ENCODE measurements at regions not wholly inside any gene's neighbourhood (a gene's known extent, or its start where the extent isn't known, plus 50 kb on each side); places are given as distances from the start of the nearest gene placed in this dataset.

DNA sequence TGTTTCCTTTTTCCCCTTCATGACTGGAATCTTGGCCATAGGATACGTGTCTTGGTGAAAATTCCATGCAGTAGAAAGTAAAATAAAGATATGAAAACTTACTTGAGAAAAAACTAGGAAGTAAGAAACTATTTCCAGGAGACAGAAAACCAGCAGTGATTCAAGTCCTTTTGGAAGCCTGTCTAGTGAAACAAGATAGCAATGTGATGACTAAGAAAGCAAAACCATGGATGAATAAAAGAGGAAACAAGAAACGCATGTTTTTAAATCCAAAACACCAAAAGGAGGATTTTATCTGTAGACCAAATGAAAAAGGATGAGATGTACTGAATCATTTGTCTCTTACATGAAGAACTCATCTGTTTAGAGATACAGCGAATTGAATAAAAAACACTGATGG lies 1430.0 kb downstream of the ARAP2 start:
- ATAC-seq (ENCODE audit: poor library complexity) = no peak
- intact Hi-C loops (cut with DNase I, micrococcal nuclease) = no loop called here
- Histone ChIP-seq H3K4me3 (ENCODE audit: low read length) (no peak overlapping the region), H3K9me3 (ENCODE audit: control insufficient read depth in 1 of 2, insufficient read depth in 1 of 2, low read length in 2 of 2) (peaks cover 0 to 12% of the 10 kb centered on the region in 2 experiments), H3K27me3 (ENCODE audit: control insufficient read depth in 1 of 2, insufficient read depth in 2 of 2, low read length in 2 of 2) (no peaks in the 10 kb centered on the region), H3K4me1 (ENCODE audit: insufficient read depth, low read length) (no peaks in the 10 kb centered on the region), H3K36me3 (ENCODE audit: insufficient read depth, low read length) (no peaks in the 10 kb centered on the region), H3K27ac (ENCODE audit: low read depth in 1 of 2, low read length in 2 of 2) (no peak overlapping the region)
- ChIA-PET POLR2A (no interaction called here), CTCF (no interaction called here)
- TF ChIP-seq, protein P1, sequence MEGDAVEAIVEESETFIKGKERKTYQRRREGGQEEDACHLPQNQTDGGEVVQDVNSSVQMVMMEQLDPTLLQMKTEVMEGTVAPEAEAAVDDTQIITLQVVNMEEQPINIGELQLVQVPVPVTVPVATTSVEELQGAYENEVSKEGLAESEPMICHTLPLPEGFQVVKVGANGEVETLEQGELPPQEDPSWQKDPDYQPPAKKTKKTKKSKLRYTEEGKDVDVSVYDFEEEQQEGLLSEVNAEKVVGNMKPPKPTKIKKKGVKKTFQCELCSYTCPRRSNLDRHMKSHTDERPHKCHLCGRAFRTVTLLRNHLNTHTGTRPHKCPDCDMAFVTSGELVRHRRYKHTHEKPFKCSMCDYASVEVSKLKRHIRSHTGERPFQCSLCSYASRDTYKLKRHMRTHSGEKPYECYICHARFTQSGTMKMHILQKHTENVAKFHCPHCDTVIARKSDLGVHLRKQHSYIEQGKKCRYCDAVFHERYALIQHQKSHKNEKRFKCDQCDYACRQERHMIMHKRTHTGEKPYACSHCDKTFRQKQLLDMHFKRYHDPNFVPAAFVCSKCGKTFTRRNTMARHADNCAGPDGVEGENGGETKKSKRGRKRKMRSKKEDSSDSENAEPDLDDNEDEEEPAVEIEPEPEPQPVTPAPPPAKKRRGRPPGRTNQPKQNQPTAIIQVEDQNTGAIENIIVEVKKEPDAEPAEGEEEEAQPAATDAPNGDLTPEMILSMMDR (IDR thresholded peaks at IDR 0.05) = no peak
- no peak for DNase-seq
- peaks cover 14% of the 10 kb centered on the region for H3K9me3 Mint-ChIP-seq
- no peak overlapping the region for H3K4me3 Mint-ChIP-seq
- no peaks in the 10 kb centered on the region for H3K27me3 Mint-ChIP-seq
- H3K27ac Mint-ChIP-seq = no peak overlapping the region
- no peaks in the 10 kb centered on the region for H3K4me1 Mint-ChIP-seq (ENCODE audit: low read depth)
- no peaks in the 10 kb centered on the region for H3K36me3 Mint-ChIP-seq (ENCODE audit: low read depth)

DNA sequence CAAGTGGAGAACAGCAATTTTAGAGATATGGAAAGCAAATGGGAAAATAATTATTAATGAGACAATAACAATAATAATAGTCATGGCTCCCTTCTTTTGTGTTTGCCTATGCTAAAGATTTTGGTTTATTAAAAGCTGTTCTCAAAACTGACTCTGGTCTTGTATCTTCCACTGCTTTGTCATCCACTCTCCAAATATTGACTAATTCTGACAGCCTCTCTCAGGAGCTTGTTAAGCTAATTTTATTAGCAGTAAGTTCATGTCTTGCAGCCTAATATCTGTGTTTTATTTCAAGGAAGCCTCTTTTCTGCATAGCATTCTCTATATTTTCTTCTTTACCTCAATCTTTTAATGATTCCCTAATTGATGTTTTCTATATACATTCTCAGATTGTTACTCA lies 1419.8 kb downstream of the ARAP2 start:
- Histone ChIP-seq H3K27me3 (ENCODE audit: control insufficient read depth in 1 of 2, insufficient read depth in 2 of 2, low read length in 2 of 2) (no peaks in the 10 kb centered on the region), H3K4me1 (ENCODE audit: insufficient read depth, low read length) (no peaks in the 10 kb centered on the region), H3K36me3 (ENCODE audit: insufficient read depth, low read length) (no peaks in the 10 kb centered on the region), H3K4me3 (ENCODE audit: low read length) (no peak overlapping the region), H3K27ac (ENCODE audit: low read depth in 1 of 2, low read length in 2 of 2) (no peak overlapping the region), H3K9me3 (ENCODE audit: control insufficient read depth in 1 of 2, insufficient read depth in 1 of 2, low read length in 2 of 2) (peaks cover 0 to 13% of the 10 kb centered on the region in 2 experiments)
- TF ChIP-seq, protein P1 (IDR thresholded peaks at IDR 0.05) = no peak
- H3K27me3 Mint-ChIP-seq = no peaks in the 10 kb centered on the region
- no peak overlapping the region for H3K4me3 Mint-ChIP-seq
- no peak for ATAC-seq (ENCODE audit: poor library complexity)
- H3K36me3 Mint-ChIP-seq (ENCODE audit: low read depth) = no peaks in the 10 kb centered on the region
- no peaks in the 10 kb centered on the region for H3K4me1 Mint-ChIP-seq (ENCODE audit: low read depth)
- CTCF ChIA-PET = no interaction called here
- DNase-seq = no peak
- POLR2A ChIA-PET = no interaction called here
- intact Hi-C loops (cut with DNase I, micrococcal nuclease) = no loop called here
- H3K9me3 Mint-ChIP-seq = peaks cover 13% of the 10 kb centered on the region
- H3K27ac Mint-ChIP-seq = no peak overlapping the region

DNA sequence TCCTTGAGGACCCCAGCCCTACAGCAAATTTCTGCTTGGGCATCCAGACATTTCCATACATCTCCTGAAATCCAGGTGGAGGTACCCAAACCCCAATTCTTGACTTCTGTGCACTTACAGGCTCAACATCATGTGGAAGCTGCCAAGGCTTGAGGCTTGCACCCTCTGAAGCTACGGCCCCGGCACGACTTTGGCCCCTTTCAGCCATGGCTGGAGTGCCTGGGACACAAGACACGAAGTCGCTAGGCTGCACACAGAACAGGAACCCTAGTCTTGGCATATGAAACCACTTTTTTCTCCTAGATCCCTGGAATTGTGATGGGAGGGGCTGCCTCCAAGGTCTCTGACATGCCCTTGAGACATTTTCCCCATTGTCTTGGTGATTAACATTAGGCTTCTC lies 1417.7 kb downstream of the ARAP2 start:
- CTCF ChIA-PET = no interaction called here
- peaks cover 11% of the 10 kb centered on the region for H3K9me3 Mint-ChIP-seq
- TF ChIP-seq, protein P1 (IDR thresholded peaks at IDR 0.05) = no peak
- H3K4me1 ChIP-seq (ENCODE audit: insufficient read depth, low read length) = no peaks in the 10 kb centered on the region
- no peak for ATAC-seq (ENCODE audit: poor library complexity)
- H3K27me3 ChIP-seq (ENCODE audit: control insufficient read depth in 1 of 2, insufficient read depth in 2 of 2, low read length in 2 of 2) = no peaks in the 10 kb centered on the region
- no peaks in the 10 kb centered on the region for H3K36me3 Mint-ChIP-seq (ENCODE audit: low read depth)
- intact Hi-C loops (cut with DNase I, micrococcal nuclease) = no loop called here
- H3K36me3 ChIP-seq (ENCODE audit: insufficient read depth, low read length) = no peaks in the 10 kb centered on the region
- no peaks in the 10 kb centered on the region for H3K27me3 Mint-ChIP-seq
- no peak overlapping the region for H3K4me3 Mint-ChIP-seq
- peaks cover 0 to 12% of the 10 kb centered on the region in 2 experiments for H3K9me3 ChIP-seq (ENCODE audit: control insufficient read depth in 1 of 2, insufficient read depth in 1 of 2, low read length in 2 of 2)
- POLR2A ChIA-PET = no interaction called here
- DNase-seq = no peak
- no peak overlapping the region for H3K27ac ChIP-seq (ENCODE audit: low read depth in 1 of 2, low read length in 2 of 2)
- no peak overlapping the region for H3K4me3 ChIP-seq (ENCODE audit: low read length)
- no peaks in the 10 kb centered on the region for H3K4me1 Mint-ChIP-seq (ENCODE audit: low read depth)
- H3K27ac Mint-ChIP-seq = no peak overlapping the region
